ENCODE measurements at regions not wholly inside any gene's neighbourhood (a gene's known extent, or its start where the extent isn't known, plus 50 kb on each side); places are given as distances from the start of the nearest gene placed in this dataset.
"Not testable (repeated sequence)": the region's sequence is repeated elsewhere in the genome, so short reads cannot be mapped to it uniquely, and the experiment has no call there.

DNA sequence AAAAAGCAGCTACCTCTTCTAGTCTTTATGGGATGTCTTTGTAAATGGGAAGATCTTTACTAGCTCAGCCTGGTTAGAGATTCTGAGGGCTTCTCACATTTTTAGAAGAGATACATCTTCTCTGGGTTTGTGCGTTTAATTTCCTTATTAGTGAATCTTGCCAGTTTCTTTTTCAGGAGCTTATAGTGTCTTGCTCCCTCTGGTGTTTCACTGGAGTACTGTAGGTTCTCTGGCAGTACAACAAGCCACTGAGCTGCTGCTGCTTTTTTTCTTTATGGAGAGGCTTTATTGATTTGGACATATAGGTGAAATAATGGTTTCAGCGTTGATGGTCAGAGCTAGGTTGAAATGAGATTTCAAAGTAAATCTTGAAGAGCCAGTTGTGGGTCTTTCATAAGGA, 82.9 kb downstream of the LAS1L start:
- CTCF ChIA-PET = interaction anchor here (0.6 kb wide), 1 partner anchor 465 kb away, joined by 3 read pairs; no protein-coding TSS in a partner anchor
- POLR2A ChIA-PET = no interaction called here

DNA sequence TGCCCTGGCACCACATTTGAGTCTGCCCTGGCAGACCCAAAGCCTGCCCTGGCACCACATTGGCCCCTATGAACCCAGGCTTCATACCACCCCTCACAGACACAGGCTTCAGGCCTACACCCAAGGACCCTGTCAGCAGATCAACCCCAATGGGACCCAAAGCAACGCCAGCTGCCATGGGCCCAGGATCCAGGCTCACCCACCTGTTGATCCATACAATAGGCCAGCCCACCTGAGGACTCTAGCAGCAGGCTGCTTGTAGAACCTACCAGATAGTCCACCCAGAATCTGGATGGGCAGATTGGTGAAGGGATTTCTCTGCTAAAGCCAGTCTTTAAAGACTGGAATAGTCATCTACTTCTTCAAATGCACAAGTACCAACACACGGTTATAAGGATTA, 114.4 kb downstream of the LAS1L start:
- ChIA-PET CTCF (no interaction called here), POLR2A (no interaction called here)

DNA sequence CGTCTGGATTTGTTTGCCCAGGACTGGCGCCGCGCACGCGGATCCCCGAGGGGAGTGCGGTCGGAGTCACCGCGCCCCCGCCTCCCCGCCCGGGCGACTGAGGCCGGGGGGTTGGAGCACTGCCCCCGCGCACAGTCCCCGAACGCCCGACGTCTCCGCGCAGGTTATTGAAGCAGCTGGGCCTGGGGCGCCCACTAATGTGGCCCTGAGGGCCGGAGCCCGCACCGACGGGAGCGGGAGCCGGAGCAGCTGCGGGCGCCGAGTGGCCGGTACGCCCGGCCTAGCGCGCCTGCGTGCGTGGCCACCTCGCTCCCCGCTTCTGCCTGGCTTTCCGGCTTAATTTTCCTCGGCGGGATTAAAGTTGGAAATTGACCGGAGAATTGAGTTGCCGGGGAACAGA, 126.9 kb downstream of the LAS1L start:
- CTCF ChIA-PET, POLR2A ChIA-PET: not testable (repeated sequence)

DNA sequence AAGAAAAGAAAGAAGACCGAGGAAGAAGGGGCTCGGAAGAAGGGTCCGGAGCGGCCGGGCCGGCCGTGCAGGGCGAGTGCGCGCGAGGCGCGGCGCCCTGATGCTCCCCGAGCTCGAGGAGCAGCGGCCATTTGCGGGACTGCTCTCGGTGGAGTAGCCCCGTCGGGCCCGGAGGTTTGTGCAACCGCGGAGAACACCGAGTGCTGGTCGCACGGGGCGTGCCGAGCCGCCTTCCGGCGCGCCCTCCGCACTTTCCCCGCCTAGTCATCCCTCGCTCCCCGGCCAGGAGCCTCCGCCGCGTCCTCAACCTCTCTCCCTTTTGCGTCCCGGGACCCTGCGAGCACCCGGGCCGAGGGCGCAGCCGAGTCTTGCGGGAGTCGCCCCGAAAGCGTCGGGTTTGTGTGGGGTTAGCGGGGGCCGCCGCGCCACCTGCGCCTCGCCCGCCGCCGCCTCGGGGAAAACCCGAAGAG, 127.4 kb downstream of the LAS1L start:
- ChIA-PET POLR2A (no interaction called here), CTCF (no interaction called here)

DNA sequence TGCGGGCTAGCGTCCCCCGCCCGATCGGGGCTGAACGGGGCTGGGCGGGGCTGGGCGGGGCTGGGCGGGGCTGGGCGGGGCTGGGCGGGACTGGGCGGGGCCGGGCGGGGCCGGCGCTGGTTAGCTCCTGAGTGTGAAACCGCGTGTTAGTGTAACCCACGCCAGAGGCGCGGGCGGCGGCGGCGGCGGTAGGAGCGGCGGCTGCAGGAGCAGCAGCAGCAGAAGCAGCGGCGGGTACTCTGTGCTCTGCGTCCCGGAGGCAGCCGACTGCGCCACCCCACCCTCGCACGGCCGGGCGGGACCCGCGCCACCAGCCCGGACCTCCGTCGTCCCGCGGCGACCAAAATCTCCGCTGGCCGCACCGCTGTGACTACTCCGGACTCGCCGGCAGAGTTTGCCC, 128.1 kb downstream of the LAS1L start:
- ChIA-PET CTCF (no interaction called here), POLR2A (no interaction called here)

DNA sequence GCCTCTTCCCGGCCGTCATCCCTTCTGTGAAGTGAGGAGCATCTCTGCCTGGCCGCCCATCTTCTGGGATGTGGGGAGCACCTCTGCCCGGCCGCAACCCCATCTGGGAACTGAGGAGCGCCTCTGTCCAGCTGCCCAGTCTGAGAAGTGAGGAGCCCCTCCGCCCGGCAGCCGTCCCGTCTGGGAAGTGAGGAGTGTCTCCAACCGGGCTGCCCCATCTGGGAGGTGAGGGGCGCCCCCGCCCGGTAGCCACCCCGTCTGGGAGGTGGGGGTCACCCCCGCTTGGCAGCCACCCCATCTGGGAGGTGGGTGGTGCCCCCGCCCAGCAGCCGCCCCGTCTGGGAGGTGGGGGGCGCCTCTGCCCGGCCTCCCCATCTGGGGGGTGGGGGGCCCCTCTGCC, 142.3 kb downstream of the LAS1L start:
- ChIA-PET CTCF (no interaction called here), POLR2A (no interaction called here)

DNA sequence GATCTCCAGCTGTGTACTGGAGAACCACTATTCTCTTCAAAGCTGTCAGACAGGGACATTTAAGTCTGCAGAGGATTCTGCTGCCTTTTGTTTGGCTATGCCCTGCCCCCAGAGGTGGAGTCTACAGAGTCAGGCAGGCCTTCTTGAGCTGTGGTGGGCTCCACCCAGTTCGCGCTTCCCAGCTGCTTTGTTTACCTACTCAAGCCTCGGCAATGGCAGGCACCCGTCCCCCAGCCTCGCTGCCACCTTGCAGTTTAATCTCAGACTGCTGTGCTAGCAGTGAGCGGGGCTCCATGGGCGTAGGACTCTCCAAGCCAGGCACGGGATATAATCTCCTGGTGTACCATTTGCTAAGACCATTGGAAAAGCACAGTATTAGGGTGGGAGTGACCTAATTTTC, 145.5 kb downstream of the LAS1L start:
- CTCF ChIA-PET, POLR2A ChIA-PET: not testable (repeated sequence)

Data from activated CD8-positive, alpha-beta memory T cell treated with anti-CD3 and anti-CD28 coated beads for 36 hours (primary cell).